Fibroblast of pulmonary artery (primary cell): ENCODE measurements at regions not wholly inside any gene's neighbourhood (a gene's known extent, or its start where the extent isn't known, plus 50 kb on each side); places are given as distances from the start of the nearest gene placed in this dataset.

ENCODE experiments used
- DNase-seq: peaks from one replicate; pipeline ENCODE4 v3.0.0-alpha.2; 2010; ENCODE audit warnings: low read depth
- H3K4me3 ChIP-seq: replicated peaks from 2 replicates; pipeline ENCODE4 v1.5.1; 2011; ENCODE audit warnings: low read depth, mild to moderate bottlenecking, control low read depth, low read length, moderate library complexity
- TF ChIP-seq, protein P1 (sequence below): IDR thresholded peaks from 2 replicates; pipeline ENCODE4 v1.5.1; 2011; ENCODE audit warnings: mild to moderate bottlenecking, control low read depth, low read length, inconsistent platforms; ENCODE audit errors: missing control alignments

DNA sequence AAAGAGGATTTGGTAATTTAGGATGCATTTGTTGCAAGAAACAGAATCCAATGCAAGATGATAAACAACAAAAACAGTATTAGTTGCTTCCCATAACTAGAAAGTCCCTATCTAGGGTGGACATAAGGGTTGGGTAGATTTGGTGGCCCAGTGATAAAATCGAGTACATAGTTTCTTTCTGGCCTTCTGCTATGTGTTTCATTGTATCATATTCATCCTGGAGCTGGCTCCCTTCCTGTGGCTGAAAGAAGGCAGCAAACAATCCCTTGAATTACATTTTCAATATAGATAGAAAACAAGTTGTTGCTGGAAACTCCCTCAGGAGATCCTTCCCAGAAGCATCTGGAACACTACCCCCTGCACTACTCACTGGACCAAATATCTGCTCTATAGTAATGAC is 135.1 kb downstream of the ID4 start:
- no peak for DNase-seq
- no peak overlapping the region for H3K4me3 ChIP-seq
- TF ChIP-seq, protein P1, sequence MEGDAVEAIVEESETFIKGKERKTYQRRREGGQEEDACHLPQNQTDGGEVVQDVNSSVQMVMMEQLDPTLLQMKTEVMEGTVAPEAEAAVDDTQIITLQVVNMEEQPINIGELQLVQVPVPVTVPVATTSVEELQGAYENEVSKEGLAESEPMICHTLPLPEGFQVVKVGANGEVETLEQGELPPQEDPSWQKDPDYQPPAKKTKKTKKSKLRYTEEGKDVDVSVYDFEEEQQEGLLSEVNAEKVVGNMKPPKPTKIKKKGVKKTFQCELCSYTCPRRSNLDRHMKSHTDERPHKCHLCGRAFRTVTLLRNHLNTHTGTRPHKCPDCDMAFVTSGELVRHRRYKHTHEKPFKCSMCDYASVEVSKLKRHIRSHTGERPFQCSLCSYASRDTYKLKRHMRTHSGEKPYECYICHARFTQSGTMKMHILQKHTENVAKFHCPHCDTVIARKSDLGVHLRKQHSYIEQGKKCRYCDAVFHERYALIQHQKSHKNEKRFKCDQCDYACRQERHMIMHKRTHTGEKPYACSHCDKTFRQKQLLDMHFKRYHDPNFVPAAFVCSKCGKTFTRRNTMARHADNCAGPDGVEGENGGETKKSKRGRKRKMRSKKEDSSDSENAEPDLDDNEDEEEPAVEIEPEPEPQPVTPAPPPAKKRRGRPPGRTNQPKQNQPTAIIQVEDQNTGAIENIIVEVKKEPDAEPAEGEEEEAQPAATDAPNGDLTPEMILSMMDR, result no peak

DNA sequence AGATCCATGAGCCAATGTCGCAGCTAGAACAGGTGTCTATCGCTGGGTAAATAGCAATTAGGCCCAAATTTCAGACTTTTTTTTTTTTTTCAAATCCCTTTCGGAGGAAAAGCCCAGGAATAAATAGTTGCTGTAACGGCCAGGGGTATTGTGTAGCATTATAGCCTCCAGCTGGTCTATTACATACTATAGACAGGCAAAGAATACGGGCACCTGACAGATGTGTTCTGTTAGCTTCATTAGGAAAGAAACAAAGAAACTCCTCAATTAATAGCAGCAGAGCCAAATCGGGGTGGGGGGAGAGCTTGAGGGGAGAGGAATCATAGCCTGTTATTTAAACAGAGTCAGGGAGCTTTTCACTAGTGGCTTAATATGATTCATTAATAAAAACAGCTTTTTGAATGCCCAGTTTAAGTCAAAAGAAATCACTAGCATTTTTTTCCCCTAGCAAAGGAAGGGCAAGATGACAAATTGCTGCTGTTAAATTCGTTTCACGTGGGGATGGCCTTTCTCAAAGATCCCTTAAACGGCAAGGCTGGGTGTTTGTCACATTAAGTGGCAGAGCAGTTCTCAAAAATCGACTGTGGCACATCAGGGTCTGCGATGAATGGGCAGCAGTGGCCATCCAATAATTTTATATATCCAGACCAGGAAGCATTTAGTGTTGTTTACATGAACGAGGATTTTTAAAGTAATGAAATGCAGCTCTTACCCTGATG is 139.4 kb downstream of the ID4 start:
- no peak overlapping the region for H3K4me3 ChIP-seq
- TF ChIP-seq, protein P1, result no peak
- no peak for DNase-seq

DNA sequence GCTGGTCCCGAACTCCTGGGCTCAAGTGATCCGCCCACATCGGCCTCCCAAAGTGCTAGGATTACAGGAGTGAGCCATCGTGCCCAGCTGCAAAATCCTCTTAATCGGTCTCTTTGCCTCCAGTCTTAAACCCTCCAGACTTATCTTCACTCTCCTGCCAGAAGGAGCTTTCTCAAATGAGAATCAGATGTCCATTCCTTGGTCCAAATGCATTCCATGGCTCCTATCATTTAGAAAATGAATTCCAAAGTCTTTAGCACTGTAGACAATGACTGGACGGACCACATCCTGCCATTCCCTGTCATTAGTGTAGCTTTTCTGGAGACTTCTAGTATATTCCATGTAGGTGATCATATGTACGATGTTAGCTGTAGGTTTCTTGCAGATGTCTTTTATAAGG is 141.9 kb downstream of the ID4 start:
- TF ChIP-seq, protein P1, result no peak
- H3K4me3 ChIP-seq, result no peak overlapping the region
- no peak for DNase-seq

DNA sequence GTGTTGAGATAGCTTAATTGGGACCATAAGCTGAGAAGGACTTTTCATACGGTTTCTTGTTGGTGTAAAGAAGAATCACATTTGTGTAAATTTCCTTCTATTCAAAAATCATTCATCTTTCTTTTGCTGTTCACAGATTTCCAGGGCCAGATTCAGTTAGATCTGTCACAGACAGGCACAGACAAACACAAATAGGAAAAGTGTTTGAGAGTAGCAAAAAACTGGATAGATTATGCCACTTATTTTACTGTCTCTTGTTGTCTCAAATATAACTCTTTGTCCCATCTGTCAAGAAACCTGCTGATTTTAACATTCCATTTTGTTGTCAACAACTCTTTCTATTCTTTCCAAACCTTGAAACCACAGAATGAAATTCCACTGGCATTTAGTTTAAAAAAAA is 142.8 kb downstream of the ID4 start:
- no peak overlapping the region for H3K4me3 ChIP-seq
- TF ChIP-seq, protein P1, result no peak
- DNase-seq, result no peak

DNA sequence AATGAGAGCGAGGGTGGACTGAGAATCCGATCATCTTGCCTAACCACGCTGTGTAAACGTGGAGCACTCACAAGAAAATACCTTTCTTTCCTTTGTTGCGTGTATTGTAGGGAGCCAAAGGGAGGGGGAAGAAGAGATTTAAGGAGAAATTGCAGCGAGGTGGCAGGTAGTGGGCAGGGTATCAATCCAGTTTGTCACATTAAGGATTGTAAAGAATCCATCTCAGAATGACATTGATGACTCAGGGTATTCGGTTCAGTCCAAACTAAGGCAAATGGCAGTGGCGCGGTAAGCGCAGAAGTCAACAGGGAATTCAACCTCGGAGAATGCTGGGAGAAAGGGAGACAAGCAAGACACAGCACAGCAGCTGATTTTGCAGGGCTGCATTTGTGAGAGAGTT is 146.2 kb downstream of the ID4 start:
- H3K4me3 ChIP-seq, result no peak overlapping the region
- TF ChIP-seq, protein P1, result no peak
- no peak for DNase-seq

DNA sequence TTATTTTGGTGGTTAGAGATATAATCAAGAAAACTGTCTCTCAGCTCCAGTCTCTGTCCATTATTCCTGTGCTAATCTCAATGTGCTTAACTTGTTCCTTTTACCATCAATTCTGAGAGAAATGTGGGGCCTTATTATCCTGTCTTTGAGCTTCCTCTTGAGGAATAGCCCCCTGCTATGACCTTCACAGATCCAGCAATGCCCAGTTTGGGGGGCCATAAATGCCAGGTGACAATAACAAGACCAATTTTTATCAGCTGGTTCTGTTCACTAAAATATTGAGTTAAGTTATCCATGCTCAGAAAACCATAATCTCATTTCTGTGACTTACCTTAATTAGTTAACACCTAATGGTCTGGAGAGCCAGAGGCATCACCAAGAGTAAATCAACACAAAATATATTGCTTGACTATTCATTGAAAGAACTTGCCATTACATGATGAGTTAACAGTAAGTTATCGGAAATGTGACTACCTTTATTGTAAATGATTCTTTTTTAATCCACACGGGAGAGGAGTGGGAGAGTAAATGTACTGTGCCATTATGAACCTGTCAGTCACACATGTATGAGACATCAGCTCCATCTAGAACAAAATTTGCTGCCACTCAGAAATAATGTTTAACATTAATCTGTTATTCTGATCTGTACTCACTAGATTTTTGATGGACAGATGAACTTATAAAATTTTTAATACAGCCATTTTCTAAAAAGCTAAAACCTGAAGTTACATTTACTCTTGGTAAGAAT is 149.7 kb downstream of the ID4 start:
- H3K4me3 ChIP-seq, result no peak overlapping the region
- no peak for DNase-seq
- TF ChIP-seq, protein P1, result no peak
